DOHH2 (cell line): ENCODE measurements at regions not wholly inside any gene's neighbourhood (a gene's known extent, or its start where the extent isn't known, plus 50 kb on each side); places are given as distances from the start of the nearest gene placed in this dataset.

Experiments used
- H3F3A ChIP-seq: fragments of 200-600 bp; sonication (generic), shearing (Covaris generic); 2 replicates; pipeline ENCODE4 v1.6.0; 2016; ENCODE audit warnings: antibody characterized with exemption, mild to moderate bottlenecking; ENCODE audit not compliant: control insufficient read depth, insufficient read depth
- H3K27ac ChIP-seq: fragments of 200-600 bp; sonication (generic); 2 replicates; pipeline ENCODE4 v1.5.1; 2014; ENCODE audit warnings: low read depth, mild to moderate bottlenecking, low read length, moderate library complexity
- H3K27me3 ChIP-seq: fragments of 200-600 bp; sonication (generic); 2 replicates; pipeline ENCODE4 v1.6.1; 2014; ENCODE audit warnings: mild to moderate bottlenecking, low read length, mixed read lengths; ENCODE audit not compliant: control insufficient read depth
- H3K36me3 ChIP-seq: fragments of 200-600 bp; sonication (generic); 2 replicates; pipeline ENCODE4 v1.6.1; 2014; ENCODE audit warnings: mild to moderate bottlenecking, low read length, moderate library complexity, mixed read lengths; ENCODE audit not compliant: control insufficient read depth
- H3K4me1 ChIP-seq: fragments of 200-600 bp; sonication (generic); 2 replicates; pipeline ENCODE4 v1.6.1; 2014; ENCODE audit warnings: mild to moderate bottlenecking, low read length, mixed read lengths; ENCODE audit not compliant: control insufficient read depth
- H3K4me2 ChIP-seq: fragments of 200-600 bp; sonication (generic); 2 replicates; pipeline ENCODE4 v1.6.0; 2014; ENCODE audit warnings: mild to moderate bottlenecking, low read length, moderate library complexity
- H3K4me3 ChIP-seq: fragments of 200-600 bp; sonication (generic); 2 replicates; pipeline ENCODE4 v1.5.1; 2014; ENCODE audit warnings: mild to moderate bottlenecking, low read length, mixed read lengths
- H3K79me2 ChIP-seq: fragments of 200-600 bp; sonication (generic); 2 replicates; pipeline ENCODE4 v1.6.1; 2014; ENCODE audit warnings: mild to moderate bottlenecking, low read length, mixed read lengths; ENCODE audit not compliant: control insufficient read depth
- H3K9me2 ChIP-seq: fragments of 200-600 bp; sonication (generic); replicated peaks from 2 replicates; pipeline ENCODE4 v1.6.1; 2014; ENCODE audit warnings: mild to moderate bottlenecking, low read length, mixed read lengths; ENCODE audit not compliant: control insufficient read depth
- H3K9me3 ChIP-seq: fragments of 200-600 bp; sonication (generic); 2 replicates; pipeline ENCODE4 v1.6.1; 2014; ENCODE audit warnings: antibody characterized with exemption, low read length, mixed read lengths; ENCODE audit not compliant: control insufficient read depth, insufficient read depth
- H4K20me1 ChIP-seq: fragments of 200-600 bp; sonication (generic); 2 replicates; pipeline ENCODE4 v1.6.0; 2014; ENCODE audit warnings: low read depth, mild to moderate bottlenecking, antibody characterized with exemption, low read length, moderate library complexity; ENCODE audit not compliant: control insufficient read depth, insufficient read depth
- CTCF ChIP-seq: fragments of 200-600 bp; sonication (generic); IDR thresholded peaks from one replicate; pipeline ENCODE4 v1.5.1; 2014; ENCODE audit warnings: antibody characterized with exemption, mild to moderate bottlenecking, low read depth, low read length; ENCODE audit not compliant: poor library complexity, severe bottlenecking
- EZH2phosphoT487 ChIP-seq: fragments of 200-600 bp; sonication (generic); IDR thresholded peaks from 2 replicates; pipeline ENCODE4 v1.6.1; 2017; ENCODE audit warnings: borderline replicate concordance, mild to moderate bottlenecking, antibody characterized with exemption, low read length, moderate library complexity, mixed read lengths

GRCh38 chr6:112427499-112427898 is 80.4 kb downstream of the RFPL4B start:
- H3K4me3 ChIP-seq = no peak overlapping the region
- no peak overlapping the region for H3K4me2 ChIP-seq
- no peaks in the 10 kb centered on the region for H3K9me2 ChIP-seq
- H3K4me1 ChIP-seq = no peaks in the 10 kb centered on the region
- no peak for TF ChIP-seq EZH2phosphoT487
- no peak for TF ChIP-seq CTCF
- H3K9me3 ChIP-seq = no peaks in the 10 kb centered on the region
- no peak overlapping the region for H3K27ac ChIP-seq
- no peaks in the 10 kb centered on the region for H4K20me1 ChIP-seq
- no peaks in the 10 kb centered on the region for H3K36me3 ChIP-seq
- H3K79me2 ChIP-seq = no peaks in the 10 kb centered on the region
- no peaks in the 10 kb centered on the region for H3F3A ChIP-seq
- no peaks in the 10 kb centered on the region for H3K27me3 ChIP-seq

GRCh38 chr6:112428477-112428876 is 81.3 kb downstream of the RFPL4B start:
- TF ChIP-seq EZH2phosphoT487 = no peak
- no peak for TF ChIP-seq CTCF
- no peaks in the 10 kb centered on the region for H3K9me2 ChIP-seq
- H3K27ac ChIP-seq = no peak overlapping the region
- no peak overlapping the region for H3K4me2 ChIP-seq
- no peak overlapping the region for H3K4me3 ChIP-seq
- no peaks in the 10 kb centered on the region for H3K4me1 ChIP-seq
- H3K36me3 ChIP-seq = no peaks in the 10 kb centered on the region
- H3K27me3 ChIP-seq = no peaks in the 10 kb centered on the region
- H3K9me3 ChIP-seq = no peaks in the 10 kb centered on the region
- no peaks in the 10 kb centered on the region for H4K20me1 ChIP-seq
- H3K79me2 ChIP-seq = no peaks in the 10 kb centered on the region
- no peaks in the 10 kb centered on the region for H3F3A ChIP-seq

- Histone ChIP-seq H3K27me3 (no peaks in the 10 kb centered on the region), H3K9me2 (no peaks in the 10 kb centered on the region), H3F3A (no peaks in the 10 kb centered on the region), H3K4me3 (no peak overlapping the region), H4K20me1 (no peaks in the 10 kb centered on the region), H3K36me3 (no peaks in the 10 kb centered on the region), H3K9me3 (no peaks in the 10 kb centered on the region), H3K27ac (no peak overlapping the region), H3K79me2 (no peaks in the 10 kb centered on the region), H3K4me2 (no peak overlapping the region), H3K4me1 (no peaks in the 10 kb centered on the region)
- TF ChIP-seq EZH2phosphoT487 (no peak), CTCF (no peak)
Measured at GRCh38 chr6:112429226-112429625, 82.1 kb downstream of the RFPL4B start.

GRCh38 chr6:112431803-112432202 is 84.7 kb downstream of the RFPL4B start:
- Histone ChIP-seq H3K79me2 (no peaks in the 10 kb centered on the region), H3K9me2 (no peaks in the 10 kb centered on the region), H3K9me3 (no peaks in the 10 kb centered on the region), H3K4me1 (no peaks in the 10 kb centered on the region), H3K4me3 (no peak overlapping the region), H3K27ac (no peak overlapping the region), H3F3A (no peaks in the 10 kb centered on the region), H3K27me3 (no peaks in the 10 kb centered on the region), H3K36me3 (no peaks in the 10 kb centered on the region), H3K4me2 (no peak overlapping the region), H4K20me1 (no peaks in the 10 kb centered on the region)
- TF ChIP-seq CTCF (no peak), EZH2phosphoT487 (no peak)
